ENCODE measurements at regions not wholly inside any gene's neighbourhood (a gene's known extent, or its start where the extent isn't known, plus 50 kb on each side); places are given as distances from the start of the nearest gene placed in this dataset.

GRCh38 chr1:234675572-234675971 is 65.6 kb upstream of the IRF2BP2 start:
- no peak for TF ChIP-seq TAF1 (IDR thresholded peaks at IDR 0.05; ENCODE audit: low read depth)

DNA sequence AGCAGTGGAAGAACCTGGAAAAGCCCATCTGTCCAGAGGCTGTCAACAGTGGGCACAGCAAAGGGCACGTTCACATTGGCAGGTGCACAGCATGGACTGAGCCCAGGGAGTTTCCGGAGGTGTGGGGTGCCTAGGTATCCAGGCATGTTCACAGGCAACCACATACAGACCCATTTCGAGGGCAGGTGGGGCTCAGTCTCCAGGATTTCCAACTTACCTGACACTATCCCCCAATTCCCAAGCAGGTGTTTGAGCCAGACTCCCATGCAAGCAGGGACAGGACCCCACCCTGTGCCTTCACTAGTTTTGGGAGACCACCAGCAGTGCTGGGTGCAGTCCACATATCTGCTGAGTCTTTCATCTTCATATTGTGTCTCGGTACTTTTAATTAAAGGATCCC is 65.0 kb upstream of the IRF2BP2 start:
- no peak for TF ChIP-seq REST (IDR thresholded peaks at IDR 0.05; ENCODE audit: low read depth)

DNA sequence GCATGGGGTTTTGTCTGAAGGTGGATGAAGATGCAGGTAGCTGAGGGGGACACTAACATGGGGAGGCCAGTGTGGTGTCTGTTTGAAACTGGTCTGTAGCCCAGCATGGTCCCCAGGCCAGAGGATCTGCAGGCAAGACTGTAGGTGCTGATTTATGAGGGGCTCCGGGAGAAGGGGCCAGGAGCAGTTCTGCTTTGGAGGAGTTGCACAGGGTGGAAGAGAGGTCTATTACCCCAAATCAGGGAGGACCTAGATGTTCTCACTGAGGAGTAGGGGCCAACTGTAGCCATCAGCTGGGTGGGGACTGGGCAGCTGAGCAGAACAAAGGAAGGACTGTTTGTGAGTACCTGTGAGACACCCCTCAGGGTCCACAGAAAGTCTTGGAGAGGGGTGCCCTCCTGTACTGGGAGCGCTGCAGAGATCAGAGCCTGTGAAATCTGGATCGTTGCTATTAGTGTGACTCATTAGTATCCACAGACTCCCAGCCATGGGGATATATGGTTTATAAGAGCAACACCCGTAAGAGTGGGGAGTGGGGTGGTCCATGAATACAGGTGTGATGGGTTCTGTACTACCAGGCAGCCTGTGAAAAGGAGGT is 64.3 kb upstream of the IRF2BP2 start:
- TF ChIP-seq CREB1 (IDR thresholded peaks at IDR 0.05; ENCODE audit: low read depth) (no peak), YY1 (IDR thresholded peaks at IDR 0.05; ENCODE audit: low read depth) (no peak), TEAD4 (IDR thresholded peaks at IDR 0.05) (no peak), NFIC (IDR thresholded peaks at IDR 0.05) (no peak), EGR1 (IDR thresholded peaks at IDR 0.05) (no peak), ZBTB7A (IDR thresholded peaks at IDR 0.05; ENCODE audit: low read depth) (no peak), EP300 (IDR thresholded peaks at IDR 0.05; ENCODE audit: borderline replicate concordance) (no peak), TAF1 (IDR thresholded peaks at IDR 0.05; ENCODE audit: low read depth) (no peak), FOXM1 (IDR thresholded peaks at IDR 0.05; ENCODE audit: borderline replicate concordance, low read depth) (no peak), TCF12 (IDR thresholded peaks at IDR 0.05; ENCODE audit: low read depth) (no peak), CEBPB (IDR thresholded peaks at IDR 0.05) (no peak), RAD21 (IDR thresholded peaks at IDR 0.05; ENCODE audit: low read depth) (no peak)

GRCh38 chr1:234672349-234673135 is 62.6 kb upstream of the IRF2BP2 start:
- TF ChIP-seq TAF1 (IDR thresholded peaks at IDR 0.05; ENCODE audit: low read depth) (no peak), REST (IDR thresholded peaks at IDR 0.05; ENCODE audit: low read depth) (no peak), MAX (IDR thresholded peaks at IDR 0.05) (no peak), FOXM1 (IDR thresholded peaks at IDR 0.05; ENCODE audit: borderline replicate concordance, low read depth) (no peak), CEBPB (IDR thresholded peaks at IDR 0.05) (no peak), CREB1 (IDR thresholded peaks at IDR 0.05; ENCODE audit: low read depth) (no peak), YY1 (IDR thresholded peaks at IDR 0.05; ENCODE audit: low read depth) (no peak), TEAD4 (IDR thresholded peaks at IDR 0.05) (no peak), EGR1 (IDR thresholded peaks at IDR 0.05) (no peak), NFIC (IDR thresholded peaks at IDR 0.05) (no peak), EP300 (IDR thresholded peaks at IDR 0.05; ENCODE audit: borderline replicate concordance) (no peak), USF1 (IDR thresholded peaks at IDR 0.05) (no peak), TCF12 (IDR thresholded peaks at IDR 0.05; ENCODE audit: low read depth) (no peak)

GRCh38 chr1:234670967-234671626 is 61.1 kb upstream of the IRF2BP2 start:
- TF ChIP-seq TEAD4 (IDR thresholded peaks at IDR 0.05), result no peak
- peak; percentile 83 for TF ChIP-seq CEBPB (IDR thresholded peaks at IDR 0.05)

DNA sequence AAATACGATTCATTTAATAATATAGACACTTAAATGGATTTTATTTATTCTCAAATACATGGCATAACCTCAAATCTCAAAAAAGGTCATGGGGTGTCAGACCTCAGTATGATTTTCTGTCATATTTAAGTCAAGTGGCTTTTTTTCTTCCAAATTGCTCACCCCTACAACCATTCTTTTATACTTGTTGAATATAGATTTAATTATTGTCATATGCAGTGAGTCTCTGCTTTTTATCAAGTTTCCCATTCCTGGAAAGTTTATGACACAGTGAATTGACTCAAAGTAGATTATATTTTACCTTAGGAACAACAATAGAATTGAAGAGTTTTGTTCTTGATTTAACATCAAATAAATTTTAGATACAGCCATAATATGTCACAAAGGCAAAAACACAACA is 59.5 kb upstream of the IRF2BP2 start:
- TF ChIP-seq CEBPB (IDR thresholded peaks at IDR 0.05) (no peak), TAF1 (IDR thresholded peaks at IDR 0.05; ENCODE audit: low read depth) (no peak), REST (IDR thresholded peaks at IDR 0.05; ENCODE audit: low read depth) (no peak), TCF12 (IDR thresholded peaks at IDR 0.05; ENCODE audit: low read depth) (no peak), YY1 (IDR thresholded peaks at IDR 0.05; ENCODE audit: low read depth) (no peak), CREB1 (IDR thresholded peaks at IDR 0.05; ENCODE audit: low read depth) (no peak), TEAD4 (IDR thresholded peaks at IDR 0.05) (no peak), RAD21 (IDR thresholded peaks at IDR 0.05; ENCODE audit: low read depth) (no peak), ZBTB7A (IDR thresholded peaks at IDR 0.05; ENCODE audit: low read depth) (no peak), EGR1 (IDR thresholded peaks at IDR 0.05) (no peak), USF1 (IDR thresholded peaks at IDR 0.05) (no peak), NFIC (IDR thresholded peaks at IDR 0.05) (no peak), FOXM1 (IDR thresholded peaks at IDR 0.05; ENCODE audit: borderline replicate concordance, low read depth) (no peak), MAX (IDR thresholded peaks at IDR 0.05) (no peak), EP300 (IDR thresholded peaks at IDR 0.05; ENCODE audit: borderline replicate concordance) (no peak)
